Astrocyte (in vitro differentiated cells and primary cell): ENCODE measurements at regions not wholly inside any gene's neighbourhood (a gene's known extent, or its start where the extent isn't known, plus 50 kb on each side); places are given as distances from the start of the nearest gene placed in this dataset.

Experiments
- CTCF ChIP-seq: IDR thresholded peaks from 2 replicates; pipeline ENCODE4 v1.5.1; 2011; ENCODE audit warnings: low read depth, mild to moderate bottlenecking, inconsistent platforms, low read length, moderate library complexity; ENCODE audit not compliant: insufficient read depth
- EZH2 ChIP-seq: IDR thresholded peaks from 2 replicates; pipeline ENCODE4 v1.6.1; 2012; ENCODE audit warnings: mild to moderate bottlenecking, low read length, inconsistent platforms; ENCODE audit not compliant: insufficient read depth

GRCh38 chr14:85088192-85088591, 441.8 kb upstream of the FLRT2 start:
- no peak for TF ChIP-seq CTCF
- no peak for TF ChIP-seq EZH2
